GM23338 (cell line): ENCODE measurements at regions not wholly inside any gene's neighbourhood (a gene's known extent, or its start where the extent isn't known, plus 50 kb on each side); places are given as distances from the start of the nearest gene placed in this dataset.
A peak's percentile ranks its signal among the peaks of the same experiment; 100 is the strongest.

Source experiments
- ATAC-seq: fragments of 200-7000 bp; cut with Tn5 transposase; 3 replicates; pipeline ENCODE4 v1.9.1; 2020
- DNase-seq: peaks from one replicate; pipeline ENCODE4 v3.0.0-alpha.2; 2015; ENCODE audit warnings: low spot score
- H2AFZ ChIP-seq: fragments of 200-600 bp; sonication (generic); 2 replicates; pipeline ENCODE4 v1.8.0; 2016; ENCODE audit warnings: antibody characterized with exemption, mild to moderate bottlenecking, moderate library complexity
- H3F3A ChIP-seq: fragments of 200-600 bp; sonication (generic); replicated peaks from 2 replicates; pipeline ENCODE4 v1.8.0; 2017; ENCODE audit warnings: antibody characterized with exemption, mixed run types, low read depth
- H3K27ac ChIP-seq: fragments of 200-600 bp; sonication (generic); 2 replicates; pipeline ENCODE4 v1.6.1; 2016; ENCODE audit warnings: low read depth
- H3K27me3 ChIP-seq: fragments of 200-600 bp; sonication (generic); 2 replicates; pipeline ENCODE4 v1.8.0; 2016; ENCODE audit warnings: mild to moderate bottlenecking, mixed run types, moderate library complexity; ENCODE audit not compliant: insufficient read depth
- H3K36me3 ChIP-seq: fragments of 200-600 bp; sonication (generic); 2 replicates; pipeline ENCODE4 v1.8.0; 2016; ENCODE audit warnings: mild to moderate bottlenecking; ENCODE audit not compliant: insufficient read depth
- H3K4me1 ChIP-seq: fragments of 200-600 bp; sonication (generic); 2 replicates; pipeline ENCODE4 v1.8.0; 2016; ENCODE audit warnings: mild to moderate bottlenecking, moderate library complexity; ENCODE audit not compliant: insufficient read depth
- H3K4me2 ChIP-seq: fragments of 200-600 bp; sonication (generic); 2 replicates; pipeline ENCODE4 v1.7.1; 2017; ENCODE audit warnings: mixed run types
- H3K4me3 ChIP-seq: fragments of 200-600 bp; sonication (generic); 2 replicates; pipeline ENCODE4 v1.6.1; 2016; ENCODE audit warnings: mixed run types
- H3K79me2 ChIP-seq: fragments of 200-600 bp; sonication (generic); replicated peaks from 2 replicates; pipeline ENCODE4 v1.8.0; 2017; ENCODE audit warnings: mild to moderate bottlenecking; ENCODE audit not compliant: insufficient read depth
- H3K9me2 ChIP-seq: fragments of 200-600 bp; sonication (generic); 2 replicates; pipeline ENCODE4 v1.8.0; 2017; ENCODE audit not compliant: insufficient read depth
- H4K20me1 ChIP-seq: fragments of 200-600 bp; sonication (generic); replicated peaks from 2 replicates; pipeline ENCODE4 v1.8.0; 2017; ENCODE audit warnings: mild to moderate bottlenecking; ENCODE audit not compliant: insufficient read depth
- H3K27ac Mint-ChIP-seq: 2 replicates; pipeline ENCODE4 v1.8.0; 2020; ENCODE audit warnings: inconsistent platforms, mild to moderate bottlenecking, moderate library complexity, mixed read lengths
- H3K27me3 Mint-ChIP-seq: 3 replicates; pipeline ENCODE4 v1.8.0; 2022; ENCODE audit warnings: low read depth, mild to moderate bottlenecking, moderate library complexity, mixed read lengths, inconsistent platforms; ENCODE audit not compliant: insufficient read depth, poor library complexity
- H3K36me3 Mint-ChIP-seq: 3 replicates; pipeline ENCODE4 v1.8.0; 2021; ENCODE audit warnings: low read depth, mild to moderate bottlenecking, inconsistent platforms, moderate library complexity, mixed read lengths
- H3K4me1 Mint-ChIP-seq: 3 replicates; pipeline ENCODE4 v1.8.0; 2020; ENCODE audit warnings: mild to moderate bottlenecking, inconsistent platforms, mixed read lengths
- H3K4me3 Mint-ChIP-seq: 3 replicates; pipeline ENCODE4 v1.8.0; 2021; ENCODE audit warnings: moderate library complexity, mild to moderate bottlenecking, inconsistent platforms, mixed read lengths
- H3K9me3 Mint-ChIP-seq: 3 replicates; pipeline ENCODE4 v1.8.0; 2020; ENCODE audit warnings: moderate library complexity, mild to moderate bottlenecking, inconsistent platforms, mixed read lengths
- CREB1 ChIP-seq: fragments of 250-450 bp; sonication (Bioruptor Pico); IDR thresholded peaks from 2 replicates; pipeline ENCODE4 v1.5.0; 2020; ENCODE audit warnings: low read depth, mild to moderate bottlenecking, moderate library complexity
- CTCF ChIP-seq, 2 experiments: fragments of 200-600 bp in 1 of 2; sonication (generic) in 1 of 2; conservative IDR thresholded peaks; 2 replicates each; pipeline versions ENCODE4 v1.5.1 to v1.6.1; 2016 to 2017; ENCODE audit warnings: antibody characterized with exemption in 2 of 2, low read depth in 2 of 2, mild to moderate bottlenecking in 2 of 2, moderate library complexity in 1 of 2
- ETS1 ChIP-seq: IDR thresholded peaks from 2 replicates; pipeline ENCODE4 v1.6.1; 2016; ENCODE audit warnings: antibody characterized with exemption
- EZH2 ChIP-seq: fragments of 200-600 bp; sonication (generic); IDR thresholded peaks from one replicate; pipeline ENCODE4 v1.8.0; 2017; ENCODE audit warnings: antibody characterized with exemption, mild to moderate bottlenecking, low read depth; ENCODE audit not compliant: unreplicated experiment
- EZH2phosphoT487 ChIP-seq: fragments of 200-600 bp; sonication (generic); IDR thresholded peaks from one replicate; pipeline ENCODE4 v1.8.1; 2018; ENCODE audit warnings: antibody characterized with exemption; ENCODE audit not compliant: unreplicated experiment
- JUNB ChIP-seq: IDR thresholded peaks from one replicate; pipeline ENCODE4 v1.6.1; 2016; ENCODE audit warnings: antibody characterized with exemption; ENCODE audit not compliant: unreplicated experiment
- NANOG ChIP-seq: IDR thresholded peaks from 2 replicates; pipeline ENCODE4 v1.6.1; 2016; ENCODE audit warnings: antibody characterized with exemption, borderline replicate concordance
- POLR2AphosphoS5 ChIP-seq: IDR thresholded peaks from 2 replicates; pipeline ENCODE4 v1.6.1; 2016; ENCODE audit warnings: antibody characterized with exemption, low read depth
- REST ChIP-seq: IDR thresholded peaks from one replicate; pipeline ENCODE4 v1.6.1; 2018; ENCODE audit warnings: antibody characterized with exemption; ENCODE audit not compliant: unreplicated experiment
- STAT1 ChIP-seq: IDR thresholded peaks from one replicate; pipeline ENCODE4 v1.6.1; 2016; ENCODE audit warnings: antibody characterized with exemption; ENCODE audit not compliant: unreplicated experiment
- ZNF114 ChIP-seq: fragments of 250-450 bp; sonication (Bioruptor Pico); IDR thresholded peaks from 2 replicates; pipeline ENCODE4 v1.5.0; 2020; ENCODE audit warnings: mild to moderate bottlenecking, moderate library complexity
- ZNF331 ChIP-seq: fragments of 250-450 bp; sonication (Bioruptor Pico); IDR thresholded peaks from 2 replicates; pipeline ENCODE4 v1.5.0; 2020; ENCODE audit warnings: low read depth, mild to moderate bottlenecking, moderate library complexity
- ZNF462 ChIP-seq: fragments of 250-450 bp; sonication (Bioruptor Pico); IDR thresholded peaks from 2 replicates; pipeline ENCODE4 v1.5.0; 2020; ENCODE audit warnings: mild to moderate bottlenecking, moderate library complexity

GRCh38 chr11:103584021-103584420, 452.4 kb upstream of the DDI1 start:
- Histone ChIP-seq H4K20me1 (no peaks in the 10 kb centered on the region), H3K9me2 (no peaks in the 10 kb centered on the region), H2AFZ (no peak overlapping the region), H3K79me2 (no peaks in the 10 kb centered on the region), H3K4me3 (no peak overlapping the region), H3K36me3 (no peaks in the 10 kb centered on the region), H3K4me2 (no peak overlapping the region), H3K27ac (no peak overlapping the region), H3K4me1 (no peaks in the 10 kb centered on the region), H3K27me3 (no peaks in the 10 kb centered on the region), H3F3A (no peaks in the 10 kb centered on the region)
- H3K27me3 Mint-ChIP-seq = no peaks in the 10 kb centered on the region
- peaks cover 11% of the 10 kb centered on the region; the same call in 2 of the 3 replicates for H3K4me1 Mint-ChIP-seq
- TF ChIP-seq ZNF114 (CRISPR knock-in tag) (no peak), ZNF462 (CRISPR knock-in tag) (no peak), STAT1 (no peak), EZH2 (no peak), ZNF331 (CRISPR knock-in tag) (no peak), NANOG (no peak), POLR2AphosphoS5 (no peak), JUNB (no peak), CREB1 (no peak), ETS1 (no peak), REST (no peak), EZH2phosphoT487 (no peak), CTCF (conservative IDR thresholded peaks at IDR 0.05; ENCODE audit: low read depth in 2 of 2) (no peak)
- H3K4me3 Mint-ChIP-seq = no peak overlapping the region
- no peak overlapping the region for H3K27ac Mint-ChIP-seq
- no peaks in the 10 kb centered on the region for H3K9me3 Mint-ChIP-seq
- H3K36me3 Mint-ChIP-seq = no peaks in the 10 kb centered on the region
- DNase-seq = peak; percentile 15
- peak; percentile 39; the same call in 2 of the 3 replicates for ATAC-seq
